HCT116 (cell line): ENCODE measurements at regions not wholly inside any gene's neighbourhood (a gene's known extent, or its start where the extent isn't known, plus 50 kb on each side); places are given as distances from the start of the nearest gene placed in this dataset.

Source experiments
- CTCF ChIP-seq, 3 experiments: fragments of 200-600 bp in 1 of 3; sonication (generic) in 1 of 3; IDR thresholded peaks in 2 of 3; conservative IDR thresholded peaks in 1 of 3; 2 replicates each; pipeline ENCODE4 v1.5.1; 2012 to 2017; ENCODE audit warnings: low read depth in 2 of 3, low read length in 2 of 3, antibody characterized with exemption in 1 of 3, borderline replicate concordance in 1 of 3, control low read depth in 1 of 3, mild to moderate bottlenecking in 1 of 3, mixed read lengths in 1 of 3, mixed run types in 1 of 3, moderate library complexity in 1 of 3; ENCODE audit not compliant: insufficient read depth in 1 of 3
- EZH2 ChIP-seq: fragments of 200-600 bp; sonication (generic); IDR thresholded peaks from 2 replicates; pipeline ENCODE4 v1.6.1; 2017; ENCODE audit warnings: antibody characterized with exemption, mixed run types
- EZH2phosphoT487 ChIP-seq: fragments of 200-600 bp; IDR thresholded peaks from 2 replicates; pipeline ENCODE4 v1.6.1; 2018; ENCODE audit warnings: antibody characterized with exemption, borderline replicate concordance
- JUND ChIP-seq: IDR thresholded peaks from 2 replicates; pipeline ENCODE4 v1.6.1; 2012
- MAX ChIP-seq: IDR thresholded peaks from 2 replicates; pipeline ENCODE4 v1.6.1; 2012
- POLR2A ChIP-seq: IDR thresholded peaks from 2 replicates; pipeline ENCODE4 v1.7.0; 2011; ENCODE audit warnings: borderline replicate concordance; ENCODE audit not compliant: insufficient read depth, insufficient read length; ENCODE audit errors: extremely low read depth
- POLR2AphosphoS5 ChIP-seq: IDR thresholded peaks from 2 replicates; pipeline ENCODE4 v1.6.1; 2011; ENCODE audit warnings: mild to moderate bottlenecking, low read depth, low read length, moderate library complexity
- RAD21 ChIP-seq: IDR thresholded peaks from 2 replicates; pipeline ENCODE4 v1.6.1; 2012; ENCODE audit warnings: low read depth, mild to moderate bottlenecking
- SRF ChIP-seq: IDR thresholded peaks from 2 replicates; pipeline ENCODE4 v1.6.1; 2012; ENCODE audit warnings: low read depth
- TCF7L2 ChIP-seq: IDR thresholded peaks from 2 replicates; pipeline ENCODE4 v1.7.0; 2011; ENCODE audit warnings: borderline replicate concordance, inconsistent platforms; ENCODE audit not compliant: insufficient read depth, insufficient read length; ENCODE audit errors: extremely low read depth
- YY1 ChIP-seq: IDR thresholded peaks from 2 replicates; pipeline ENCODE4 v1.6.1; 2011; ENCODE audit warnings: low read length, low read depth, moderate library complexity, mild to moderate bottlenecking; ENCODE audit not compliant: insufficient replicate concordance; ENCODE audit errors: extremely low read depth
- ZBTB33 ChIP-seq: IDR thresholded peaks from 2 replicates; pipeline ENCODE4 v1.6.1; 2011; ENCODE audit warnings: mild to moderate bottlenecking, low read length, moderate library complexity; ENCODE audit not compliant: insufficient replicate concordance; ENCODE audit errors: extremely low read depth
- ZNF274 ChIP-seq: fragments of 200-500 bp; sonication (Bioruptor generic); IDR thresholded peaks from 2 replicates; pipeline ENCODE4 v1.6.1; 2014; ENCODE audit warnings: mild to moderate bottlenecking, low read depth, low read length, inconsistent platforms
- TF ChIP-seq, protein P1 (sequence below): IDR thresholded peaks from 2 replicates; pipeline ENCODE4 v1.6.1; 2012; ENCODE audit warnings: low read depth

- TF ChIP-seq CTCF (IDR thresholded peaks at IDR 0.05 in 2 of 3, conservative IDR thresholded peaks at IDR 0.05 in 1 of 3; ENCODE audit: borderline replicate concordance in 1 of 3, insufficient read depth in 1 of 3, low read depth in 2 of 3, low read length in 2 of 3) (no peak), EZH2 (no peak), POLR2A (no peak), EZH2phosphoT487 (no peak), SRF (no peak), TCF7L2 (no peak), POLR2AphosphoS5 (no peak), ZBTB33 (no peak), RAD21 (no peak), YY1 (no peak), MAX (no peak), JUND (no peak), ZNF274 (no peak)
- TF ChIP-seq, protein P1, sequence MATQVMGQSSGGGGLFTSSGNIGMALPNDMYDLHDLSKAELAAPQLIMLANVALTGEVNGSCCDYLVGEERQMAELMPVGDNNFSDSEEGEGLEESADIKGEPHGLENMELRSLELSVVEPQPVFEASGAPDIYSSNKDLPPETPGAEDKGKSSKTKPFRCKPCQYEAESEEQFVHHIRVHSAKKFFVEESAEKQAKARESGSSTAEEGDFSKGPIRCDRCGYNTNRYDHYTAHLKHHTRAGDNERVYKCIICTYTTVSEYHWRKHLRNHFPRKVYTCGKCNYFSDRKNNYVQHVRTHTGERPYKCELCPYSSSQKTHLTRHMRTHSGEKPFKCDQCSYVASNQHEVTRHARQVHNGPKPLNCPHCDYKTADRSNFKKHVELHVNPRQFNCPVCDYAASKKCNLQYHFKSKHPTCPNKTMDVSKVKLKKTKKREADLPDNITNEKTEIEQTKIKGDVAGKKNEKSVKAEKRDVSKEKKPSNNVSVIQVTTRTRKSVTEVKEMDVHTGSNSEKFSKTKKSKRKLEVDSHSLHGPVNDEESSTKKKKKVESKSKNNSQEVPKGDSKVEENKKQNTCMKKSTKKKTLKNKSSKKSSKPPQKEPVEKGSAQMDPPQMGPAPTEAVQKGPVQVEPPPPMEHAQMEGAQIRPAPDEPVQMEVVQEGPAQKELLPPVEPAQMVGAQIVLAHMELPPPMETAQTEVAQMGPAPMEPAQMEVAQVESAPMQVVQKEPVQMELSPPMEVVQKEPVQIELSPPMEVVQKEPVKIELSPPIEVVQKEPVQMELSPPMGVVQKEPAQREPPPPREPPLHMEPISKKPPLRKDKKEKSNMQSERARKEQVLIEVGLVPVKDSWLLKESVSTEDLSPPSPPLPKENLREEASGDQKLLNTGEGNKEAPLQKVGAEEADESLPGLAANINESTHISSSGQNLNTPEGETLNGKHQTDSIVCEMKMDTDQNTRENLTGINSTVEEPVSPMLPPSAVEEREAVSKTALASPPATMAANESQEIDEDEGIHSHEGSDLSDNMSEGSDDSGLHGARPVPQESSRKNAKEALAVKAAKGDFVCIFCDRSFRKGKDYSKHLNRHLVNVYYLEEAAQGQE = no peak
These were observed 61.9 kb upstream of the NR2F2 start for GRCh38 chr15:96268442-96269204.
